Neural progenitor cell (in vitro differentiated cells): ENCODE measurements at regions not wholly inside any gene's neighbourhood (a gene's known extent, or its start where the extent isn't known, plus 50 kb on each side); places are given as distances from the start of the nearest gene placed in this dataset.

Source experiments
- DNase-seq: peaks from one replicate; pipeline ENCODE4 v3.0.0-alpha.2; 2016; ENCODE audit warnings: low spot score
- H2AFZ ChIP-seq: fragments of 200-600 bp; sonication (generic); replicated peaks from 2 replicates; pipeline ENCODE4 v1.6.1; 2016; ENCODE audit warnings: antibody characterized with exemption
- H3F3A ChIP-seq: fragments of 200-600 bp; sonication (generic); 2 replicates; pipeline ENCODE4 v1.6.1; 2016; ENCODE audit warnings: antibody characterized with exemption, low read depth
- H3K27ac ChIP-seq: fragments of 200-600 bp; sonication (generic); 2 replicates; pipeline ENCODE4 v1.5.1; 2016; ENCODE audit warnings: mild to moderate bottlenecking
- H3K27me3 ChIP-seq: fragments of 200-600 bp; sonication (generic); 2 replicates; pipeline ENCODE4 v1.6.1; 2016; ENCODE audit warnings: mild to moderate bottlenecking, moderate library complexity
- H3K36me3 ChIP-seq: fragments of 200-600 bp; sonication (generic); 2 replicates; pipeline ENCODE4 v1.5.1; 2016
- H3K4me1 ChIP-seq: fragments of 200-600 bp; sonication (generic); 2 replicates; pipeline ENCODE4 v1.6.1; 2016; ENCODE audit warnings: mixed run types
- H3K4me2 ChIP-seq: fragments of 200-600 bp; sonication (generic); 2 replicates; pipeline ENCODE4 v1.6.1; 2016
- H3K4me3 ChIP-seq: fragments of 200-600 bp; sonication (generic); 2 replicates; pipeline ENCODE4 v1.5.1; 2016
- H3K79me2 ChIP-seq: fragments of 200-600 bp; sonication (generic); 2 replicates; pipeline ENCODE4 v1.6.1; 2016; ENCODE audit warnings: low read depth
- H3K9ac ChIP-seq: fragments of 200-600 bp; sonication (generic); 2 replicates; pipeline ENCODE4 v1.6.1; 2016
- H3K9me3 ChIP-seq: fragments of 200-600 bp; sonication (generic); 2 replicates; pipeline ENCODE4 v1.5.1; 2016; ENCODE audit warnings: low read depth
- H4K20me1 ChIP-seq: fragments of 200-600 bp; sonication (generic); 2 replicates; pipeline ENCODE4 v1.6.1; 2016; ENCODE audit warnings: low read depth
- H3K27ac Mint-ChIP-seq: 3 replicates; pipeline ENCODE4 v1.8.0; 2021; ENCODE audit warnings: mixed read lengths
- H3K27me3 Mint-ChIP-seq: 2 replicates; pipeline ENCODE4 v1.8.0; 2022; ENCODE audit warnings: low read depth, mild to moderate bottlenecking, inconsistent platforms, moderate library complexity, mixed read lengths; ENCODE audit not compliant: insufficient read depth
- H3K36me3 Mint-ChIP-seq: 3 replicates; pipeline ENCODE4 v1.8.0; 2021; ENCODE audit warnings: mixed read lengths
- H3K4me1 Mint-ChIP-seq: 3 replicates; pipeline ENCODE4 v1.8.0; 2021; ENCODE audit warnings: mixed read lengths
- H3K4me3 Mint-ChIP-seq: 3 replicates; pipeline ENCODE4 v1.8.0; 2021; ENCODE audit warnings: mild to moderate bottlenecking, moderate library complexity, mixed read lengths
- H3K9me3 Mint-ChIP-seq: 3 replicates; pipeline ENCODE4 v1.8.0; 2020; ENCODE audit warnings: mixed read lengths
- CTCF ChIP-seq: fragments of 200-600 bp; sonication (generic); IDR thresholded peaks from 2 replicates; pipeline ENCODE4 v1.5.1; 2017; ENCODE audit warnings: antibody characterized with exemption, mild to moderate bottlenecking
- EZH2 ChIP-seq: fragments of 200-600 bp; sonication (generic); IDR thresholded peaks from 2 replicates; pipeline ENCODE4 v1.6.1; 2017; ENCODE audit warnings: antibody characterized with exemption, mild to moderate bottlenecking, moderate library complexity
- EZH2phosphoT487 ChIP-seq: fragments of 200-600 bp; sonication (generic); IDR thresholded peaks from 2 replicates; pipeline ENCODE4 v1.6.1; 2017; ENCODE audit warnings: antibody characterized with exemption

GRCh38 chr2:66134138-66134701 is 300.7 kb upstream of the MEIS1 start:
- H3K27ac ChIP-seq: peak overlapping the region; percentile 35
- no peak overlapping the region for H3K4me3 ChIP-seq
- H3K4me1 ChIP-seq: peaks cover 18% of the 10 kb centered on the region
- Mint-ChIP-seq H3K4me3 (no peak overlapping the region), H3K36me3 (no peaks in the 10 kb centered on the region), H3K9me3 (peaks cover 3% of the 10 kb centered on the region), H3K4me1 (peaks cover 17% of the 10 kb centered on the region), H3K27me3 (peaks cover 3% of the 10 kb centered on the region), H3K27ac (no peak overlapping the region)
- H3K79me2 ChIP-seq: no peaks in the 10 kb centered on the region
- no peak overlapping the region for H3K9ac ChIP-seq
- H2AFZ ChIP-seq: no peak overlapping the region
- peak overlapping the region; percentile 45 for H3K4me2 ChIP-seq
- H4K20me1 ChIP-seq: no peaks in the 10 kb centered on the region
- peaks cover 21% of the 10 kb centered on the region for H3F3A ChIP-seq
- no peak for TF ChIP-seq CTCF
- TF ChIP-seq EZH2: no peak
- no peak for TF ChIP-seq EZH2phosphoT487
- no peaks in the 10 kb centered on the region for H3K9me3 ChIP-seq
- peak; percentile 35 for DNase-seq
- no peaks in the 10 kb centered on the region for H3K36me3 ChIP-seq
- H3K27me3 ChIP-seq: no peaks in the 10 kb centered on the region

- Histone ChIP-seq H3F3A (peaks cover 6% of the 10 kb centered on the region), H3K27ac (no peak overlapping the region), H3K4me1 (peaks cover 10% of the 10 kb centered on the region), H3K4me3 (no peak overlapping the region), H3K79me2 (no peaks in the 10 kb centered on the region), H3K9ac (no peak overlapping the region), H3K36me3 (no peaks in the 10 kb centered on the region), H3K4me2 (no peak overlapping the region), H4K20me1 (no peaks in the 10 kb centered on the region), H3K9me3 (no peaks in the 10 kb centered on the region), H2AFZ (peak overlapping the region; percentile 76), H3K27me3 (no peaks in the 10 kb centered on the region)
- no peak for TF ChIP-seq EZH2
- no peak for TF ChIP-seq EZH2phosphoT487
- no peak for TF ChIP-seq CTCF
- peaks cover 3% of the 10 kb centered on the region for H3K27me3 Mint-ChIP-seq
- peaks cover 11% of the 10 kb centered on the region for H3K4me1 Mint-ChIP-seq
- no peak for DNase-seq
- H3K36me3 Mint-ChIP-seq: no peaks in the 10 kb centered on the region
- no peaks in the 10 kb centered on the region for H3K9me3 Mint-ChIP-seq
- H3K4me3 Mint-ChIP-seq: no peak overlapping the region
- no peak overlapping the region for H3K27ac Mint-ChIP-seq
Observed at GRCh38 chr2:66127656-66128055, 307.3 kb upstream of the MEIS1 start.

- no peak overlapping the region for H3K9ac ChIP-seq
- no peak overlapping the region for H3K4me3 ChIP-seq
- no peaks in the 10 kb centered on the region for H4K20me1 ChIP-seq
- H2AFZ ChIP-seq: no peak overlapping the region
- H3K4me1 ChIP-seq: peaks cover 10% of the 10 kb centered on the region
- H3K4me2 ChIP-seq: no peak overlapping the region
- no peaks in the 10 kb centered on the region for H3K36me3 Mint-ChIP-seq
- H3K79me2 ChIP-seq: no peaks in the 10 kb centered on the region
- peaks cover 11% of the 10 kb centered on the region for H3K4me1 Mint-ChIP-seq
- no peak overlapping the region for H3K27ac ChIP-seq
- H3K27me3 ChIP-seq: no peaks in the 10 kb centered on the region
- no peak for DNase-seq
- no peaks in the 10 kb centered on the region for H3K9me3 Mint-ChIP-seq
- no peaks in the 10 kb centered on the region for H3K36me3 ChIP-seq
- H3K4me3 Mint-ChIP-seq: no peak overlapping the region
- no peak overlapping the region for H3K27ac Mint-ChIP-seq
- no peak for TF ChIP-seq EZH2
- no peak for TF ChIP-seq EZH2phosphoT487
- no peak for TF ChIP-seq CTCF
- H3K27me3 Mint-ChIP-seq: peaks cover 3% of the 10 kb centered on the region
- peaks cover 6% of the 10 kb centered on the region for H3F3A ChIP-seq
- H3K9me3 ChIP-seq: no peaks in the 10 kb centered on the region
Observed at GRCh38 chr2:66127061-66127460, 307.9 kb upstream of the MEIS1 start.
